Uterus (tissue), 3 donors: ENCODE measurements at regions not wholly inside any gene's neighbourhood (a gene's known extent, or its start where the extent isn't known, plus 50 kb on each side); places are given as distances from the start of the nearest gene placed in this dataset.

Source experiments
- DNase-seq, 2 donors: peaks; one replicate each; pipeline ENCODE4 v3.0.0-alpha.2; 2019 to 2020
- H3K27ac ChIP-seq, 2 donors: fragments of 200-600 bp; sonication (generic); 1 replicate in 1 of 2; 2 replicates in 1 of 2; pipeline ENCODE4 v1.5.1; 2016 to 2018
- H3K27me3 ChIP-seq, 2 donors: fragments of 200-600 bp; sonication (generic); one replicate each; pipeline ENCODE4 v1.5.1; 2018 to 2019; ENCODE audit warnings: control low read depth in 1 of 2
- H3K36me3 ChIP-seq, 2 donors: fragments of 200-600 bp; sonication (generic); one replicate each; pipeline ENCODE4 v1.5.1; 2019; ENCODE audit warnings: control low read depth in 1 of 2
- H3K4me1 ChIP-seq, 2 donors: fragments of 200-600 bp; sonication (generic); one replicate each; pipeline ENCODE4 v1.5.1; 2018 to 2019; ENCODE audit warnings: control low read depth in 1 of 2
- H3K4me3 ChIP-seq, 2 donors: fragments of 200-600 bp; sonication (generic); 1 replicate in 1 of 2; 2 replicates in 1 of 2; pipeline ENCODE4 v1.5.1; 2018 to 2019; ENCODE audit warnings: mild to moderate bottlenecking in 1 of 2
- H3K9me3 ChIP-seq, 2 donors: fragments of 200-600 bp; sonication (generic); one replicate each; pipeline ENCODE4 v1.5.1; 2019; ENCODE audit warnings: control low read depth in 1 of 2
- POLR2A ChIP-seq, 2 donors: fragments of 450-650 bp; IDR thresholded peaks; one replicate each; pipeline ENCODE4 v1.6.1; 2016; ENCODE audit warnings: antibody characterized with exemption in 2 of 2, mild to moderate bottlenecking in 1 of 2, moderate library complexity in 1 of 2
- intact Hi-C: fragments of 100-400 bp; cut with DNase I; formaldehyde crosslinking; loops from one replicate; pipeline ENCODE4 v1.15.1; 2023; ENCODE audit warnings: low total_unique reads
- TF ChIP-seq, protein P1 (sequence below), 4 experiments: fragments of 200-600 bp in 2 of 4; fragments of 450-650 bp in 2 of 4; sonication (generic) in 2 of 4; IDR thresholded peaks; one replicate each; pipeline ENCODE4 v1.5.1; 2016 to 2019; ENCODE audit warnings: antibody characterized with exemption in 4 of 4, mild to moderate bottlenecking in 2 of 4, moderate library complexity in 1 of 4
- donor health status: DM: yes; HTN: yes; CAD: no.

DNA sequence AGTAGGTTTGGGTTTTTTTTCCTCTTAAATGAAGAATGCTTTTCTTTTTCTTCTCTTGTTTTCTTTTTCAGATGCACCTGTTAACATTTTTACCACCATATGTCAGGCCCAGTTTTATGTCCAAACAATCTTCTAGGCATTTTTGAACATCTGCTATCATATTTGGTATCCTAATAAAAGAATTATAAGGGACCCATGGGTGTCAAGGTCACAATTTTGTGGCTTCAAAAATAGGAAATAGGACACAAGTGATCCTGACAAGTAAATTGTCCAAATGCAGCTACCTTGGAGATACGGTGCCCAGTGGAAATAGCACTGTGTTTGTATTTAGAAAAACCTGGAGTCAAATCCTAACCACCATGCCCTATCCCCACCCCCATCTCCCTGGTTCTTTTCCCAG, 270.3 kb downstream of the MZT1 start:
- intact Hi-C loops: no loop called here
- Histone ChIP-seq H3K36me3 (no peaks in the 10 kb centered on the region), H3K9me3 (no peaks in the 10 kb centered on the region), H3K4me3 (no peak overlapping the region), H3K27me3 (no peaks in the 10 kb centered on the region), H3K27ac (no peak overlapping the region), H3K4me1 (no peaks in the 10 kb centered on the region)
- TF ChIP-seq, protein P1, sequence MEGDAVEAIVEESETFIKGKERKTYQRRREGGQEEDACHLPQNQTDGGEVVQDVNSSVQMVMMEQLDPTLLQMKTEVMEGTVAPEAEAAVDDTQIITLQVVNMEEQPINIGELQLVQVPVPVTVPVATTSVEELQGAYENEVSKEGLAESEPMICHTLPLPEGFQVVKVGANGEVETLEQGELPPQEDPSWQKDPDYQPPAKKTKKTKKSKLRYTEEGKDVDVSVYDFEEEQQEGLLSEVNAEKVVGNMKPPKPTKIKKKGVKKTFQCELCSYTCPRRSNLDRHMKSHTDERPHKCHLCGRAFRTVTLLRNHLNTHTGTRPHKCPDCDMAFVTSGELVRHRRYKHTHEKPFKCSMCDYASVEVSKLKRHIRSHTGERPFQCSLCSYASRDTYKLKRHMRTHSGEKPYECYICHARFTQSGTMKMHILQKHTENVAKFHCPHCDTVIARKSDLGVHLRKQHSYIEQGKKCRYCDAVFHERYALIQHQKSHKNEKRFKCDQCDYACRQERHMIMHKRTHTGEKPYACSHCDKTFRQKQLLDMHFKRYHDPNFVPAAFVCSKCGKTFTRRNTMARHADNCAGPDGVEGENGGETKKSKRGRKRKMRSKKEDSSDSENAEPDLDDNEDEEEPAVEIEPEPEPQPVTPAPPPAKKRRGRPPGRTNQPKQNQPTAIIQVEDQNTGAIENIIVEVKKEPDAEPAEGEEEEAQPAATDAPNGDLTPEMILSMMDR (IDR thresholded peaks at IDR 0.05): no peak
- TF ChIP-seq POLR2A (IDR thresholded peaks at IDR 0.05): no peak
- no peak for DNase-seq

DNA sequence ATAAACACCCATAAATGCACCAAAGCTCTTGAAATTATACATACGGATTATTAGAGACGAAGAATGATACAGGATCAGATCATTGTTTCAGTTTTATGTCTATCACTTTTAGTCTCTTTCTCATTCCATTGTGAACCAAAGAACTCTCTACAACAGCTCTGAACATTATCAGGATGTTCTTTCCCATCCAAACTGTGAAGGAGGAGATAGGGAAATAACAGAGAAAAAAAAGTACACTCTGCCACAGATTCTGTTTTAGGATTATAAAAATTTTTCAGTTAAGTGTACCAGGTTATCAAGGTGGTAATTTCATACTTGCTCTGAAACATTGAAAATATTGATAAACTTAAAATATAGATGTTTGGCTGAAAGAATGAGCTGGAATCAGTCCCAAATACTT, 270.9 kb downstream of the MZT1 start:
- no peaks in the 10 kb centered on the region for H3K36me3 ChIP-seq
- H3K4me1 ChIP-seq: no peaks in the 10 kb centered on the region
- no peak for DNase-seq
- TF ChIP-seq POLR2A (IDR thresholded peaks at IDR 0.05): no peak
- TF ChIP-seq, protein P1 (IDR thresholded peaks at IDR 0.05): no peak
- no peaks in the 10 kb centered on the region for H3K9me3 ChIP-seq
- H3K4me3 ChIP-seq: no peak overlapping the region
- no peaks in the 10 kb centered on the region for H3K27me3 ChIP-seq
- H3K27ac ChIP-seq: no peak overlapping the region
- intact Hi-C loops: no loop called here

DNA sequence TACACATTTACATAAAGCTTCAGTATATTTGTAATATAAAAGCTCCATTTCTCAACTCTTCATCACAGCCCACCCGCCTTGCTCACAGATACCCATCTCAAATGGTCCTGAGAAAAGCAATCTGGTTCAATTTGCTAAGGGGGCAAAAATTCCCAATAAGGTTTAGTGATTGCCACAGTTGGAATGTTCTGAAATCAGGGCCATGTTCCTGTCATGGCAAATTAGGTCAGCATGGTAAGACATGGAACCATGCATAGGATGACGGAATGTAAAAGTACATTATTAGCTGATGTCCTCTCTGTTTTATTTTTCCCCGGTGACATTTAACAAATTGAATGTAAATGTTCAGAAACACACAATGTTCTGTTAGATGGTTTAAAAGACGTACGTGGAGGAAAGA, 274.3 kb downstream of the MZT1 start:
- no peak for DNase-seq
- Histone ChIP-seq H3K4me3 (no peak overlapping the region), H3K27me3 (no peaks in the 10 kb centered on the region), H3K36me3 (no peaks in the 10 kb centered on the region), H3K27ac (no peak overlapping the region), H3K9me3 (no peaks in the 10 kb centered on the region), H3K4me1 (no peaks in the 10 kb centered on the region)
- intact Hi-C loops: no loop called here
- TF ChIP-seq POLR2A (IDR thresholded peaks at IDR 0.05): no peak
- TF ChIP-seq, protein P1 (IDR thresholded peaks at IDR 0.05): no peak

DNA sequence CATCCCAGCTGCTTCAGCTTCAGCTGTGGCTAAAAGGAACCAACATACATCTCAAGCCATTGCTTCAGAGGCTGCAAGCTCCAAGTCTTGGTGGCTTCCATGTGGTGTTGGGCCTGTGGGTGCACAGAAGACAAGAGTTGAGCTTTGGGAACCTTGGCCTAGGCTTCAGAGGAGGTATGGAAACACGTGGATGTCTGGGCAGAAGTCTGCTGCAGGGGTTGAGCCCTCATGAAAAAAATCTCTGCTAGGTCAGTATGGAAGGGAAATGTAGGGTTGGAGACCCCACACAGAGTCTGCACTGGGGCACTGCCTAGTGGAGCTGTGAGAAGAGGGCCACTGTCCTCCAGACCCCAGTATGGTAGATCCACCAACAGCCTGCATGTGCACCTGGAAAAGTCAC, 279.3 kb downstream of the MZT1 start:
- Histone ChIP-seq H3K36me3 (no peaks in the 10 kb centered on the region), H3K27me3 (no peaks in the 10 kb centered on the region), H3K9me3 (no peaks in the 10 kb centered on the region), H3K27ac (no peak overlapping the region), H3K4me3 (no peak overlapping the region), H3K4me1 (no peaks in the 10 kb centered on the region)
- no peak for DNase-seq
- intact Hi-C loops: no loop called here
- TF ChIP-seq POLR2A (IDR thresholded peaks at IDR 0.05): no peak
- TF ChIP-seq, protein P1 (IDR thresholded peaks at IDR 0.05): no peak

DNA sequence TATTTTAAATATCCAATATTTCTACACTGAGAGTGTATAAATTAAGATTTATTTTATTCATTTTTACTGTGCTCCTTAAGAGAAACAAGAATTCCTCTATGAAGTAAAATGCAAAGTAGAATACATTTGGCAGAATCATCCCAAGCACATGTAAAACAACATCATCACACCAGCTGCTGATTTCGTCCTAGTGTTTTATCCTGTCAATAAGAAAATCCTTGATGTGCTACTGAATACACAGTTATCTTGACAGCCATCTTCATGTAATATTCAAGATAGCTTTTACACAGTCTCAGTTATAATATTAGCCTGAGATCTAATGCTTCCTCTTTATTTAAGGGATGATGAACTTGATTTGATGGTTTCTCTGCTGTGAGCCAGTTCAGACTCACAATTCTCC, 282.4 kb downstream of the MZT1 start:
- H3K36me3 ChIP-seq: no peaks in the 10 kb centered on the region
- H3K9me3 ChIP-seq: no peaks in the 10 kb centered on the region
- H3K27ac ChIP-seq: no peak overlapping the region
- H3K4me3 ChIP-seq: no peak overlapping the region
- no peak for TF ChIP-seq POLR2A (IDR thresholded peaks at IDR 0.05)
- TF ChIP-seq, protein P1 (IDR thresholded peaks at IDR 0.05): no peak
- intact Hi-C loops: no loop called here
- DNase-seq: no peak
- no peaks in the 10 kb centered on the region for H3K4me1 ChIP-seq
- no peaks in the 10 kb centered on the region for H3K27me3 ChIP-seq
